Vagina (tissue), 2 donors: ENCODE measurements at regions not wholly inside any gene's neighbourhood (a gene's known extent, or its start where the extent isn't known, plus 50 kb on each side); places are given as distances from the start of the nearest gene placed in this dataset.

ENCODE experiments used
- DNase-seq, 2 donors: peaks; one replicate each; pipeline ENCODE4 v3.0.0-alpha.2; 2017; ENCODE audit errors: extremely low spot score in 2 of 2
- H3K27ac ChIP-seq: fragments of 200-600 bp; sonication (generic); one replicate; pipeline ENCODE4 v1.5.1; 2019
- H3K27me3 ChIP-seq: fragments of 200-600 bp; sonication (generic); one replicate; pipeline ENCODE4 v1.5.1; 2019
- H3K36me3 ChIP-seq, 2 donors: fragments of 200-600 bp; sonication (generic); one replicate each; pipeline ENCODE4 v1.5.1; 2017 to 2019
- H3K4me1 ChIP-seq: fragments of 200-600 bp; sonication (generic); one replicate; pipeline ENCODE4 v1.5.1; 2019
- H3K4me3 ChIP-seq, 2 donors: fragments of 200-600 bp; sonication (generic); 1 replicate in 1 of 2; 2 replicates in 1 of 2; pipeline ENCODE4 v1.5.1; 2016 to 2019
- H3K9me3 ChIP-seq: fragments of 200-600 bp; sonication (generic); one replicate; pipeline ENCODE4 v1.5.1; 2019
- CTCF ChIP-seq, 3 experiments: fragments of 450-650 bp in 2 of 3; fragments of 200-600 bp in 1 of 3; sonication (generic) in 1 of 3; IDR thresholded peaks; one replicate each; pipeline ENCODE4 v1.5.1; 2017 to 2019; ENCODE audit warnings: antibody characterized with exemption in 3 of 3, mild to moderate bottlenecking in 2 of 3, moderate library complexity in 2 of 3
- POLR2A ChIP-seq, 2 donors: fragments of 450-650 bp; IDR thresholded peaks; one replicate each; pipeline ENCODE4 v1.6.1; 2017; ENCODE audit warnings: antibody characterized with exemption in 2 of 2, mild to moderate bottlenecking in 2 of 2, moderate library complexity in 2 of 2
- POLR2AphosphoS5 ChIP-seq, 2 donors: sonication (generic); formaldehyde crosslinking; IDR thresholded peaks; one replicate each; pipeline ENCODE4 v1.9.0; 2017; ENCODE audit warnings: antibody characterized with exemption in 2 of 2, mild to moderate bottlenecking in 2 of 2, low read depth in 1 of 2; ENCODE audit not compliant: insufficient read depth in 1 of 2
- intact Hi-C: fragments of 100-400 bp; cut with DNase I; formaldehyde crosslinking; loops from one replicate; pipeline ENCODE4 v1.15.1; 2023

- no peak overlapping the region for H3K27ac ChIP-seq
These were observed 84.2 kb upstream of the PCSK1 start for GRCh38 chr5:96517295-96517694.

GRCh38 chr5:96520345-96520744, 87.3 kb upstream of the PCSK1 start:
- no peak for TF ChIP-seq CTCF (IDR thresholded peaks at IDR 0.05)
- intact Hi-C loops = no loop called here
- Histone ChIP-seq H3K4me1 (peaks cover 8% of the 10 kb centered on the region), H3K27me3 (no peaks in the 10 kb centered on the region), H3K9me3 (no peaks in the 10 kb centered on the region), H3K36me3 (no peaks in the 10 kb centered on the region), H3K4me3 (no peak overlapping the region), H3K27ac (no peak overlapping the region)
- no peak for DNase-seq

More at GRCh38 chr5:96517295-96517694, 84.2 kb upstream of the PCSK1 start:
- no peak for DNase-seq
- Histone ChIP-seq H3K4me1 (peaks cover 8% of the 10 kb centered on the region), H3K27me3 (no peaks in the 10 kb centered on the region), H3K36me3 (no peaks in the 10 kb centered on the region), H3K4me3 (no peak overlapping the region), H3K9me3 (no peaks in the 10 kb centered on the region)
- intact Hi-C loops = no loop called here
- TF ChIP-seq POLR2AphosphoS5 (IDR thresholded peaks at IDR 0.05; ENCODE audit: insufficient read depth in 1 of 2, low read depth in 1 of 2) (no peak), CTCF (IDR thresholded peaks at IDR 0.05) (no peak), POLR2A (IDR thresholded peaks at IDR 0.05) (no peak)

DNA sequence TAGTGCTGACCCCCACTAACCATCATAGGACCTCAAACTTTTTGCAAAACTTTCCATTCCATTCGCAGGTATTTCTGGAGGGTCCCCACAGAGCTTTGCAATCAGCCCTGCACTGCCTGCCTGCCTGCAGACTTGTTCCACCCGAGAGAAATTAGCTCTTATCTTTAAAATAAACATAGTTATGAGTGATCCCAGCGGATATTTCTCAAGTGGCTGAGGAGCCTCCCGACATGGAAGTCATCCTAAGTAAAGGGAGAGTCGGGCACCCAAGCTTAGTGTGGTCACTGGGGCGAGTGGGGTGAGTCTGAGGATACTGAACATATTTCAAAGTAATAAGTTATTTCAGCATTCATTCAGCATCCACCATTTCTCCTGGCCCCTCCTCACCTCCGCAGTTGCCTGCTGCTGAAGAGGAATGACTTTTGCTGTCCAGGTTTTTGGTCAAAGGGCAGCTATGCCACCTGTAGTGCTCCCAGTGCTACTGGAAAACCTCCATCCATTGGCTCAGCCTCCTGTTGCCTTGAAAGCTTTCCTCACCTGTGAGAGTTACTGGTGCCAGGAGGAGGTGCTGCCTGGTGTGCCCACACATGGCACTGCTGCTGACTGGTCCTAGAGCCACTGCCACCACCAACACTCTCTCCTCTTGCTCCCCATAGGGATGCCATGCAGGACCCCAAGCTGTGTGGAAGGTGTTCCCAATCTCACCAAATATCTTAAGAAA, 89.7 kb upstream of the PCSK1 start:
- DNase-seq = no peak
- Histone ChIP-seq H3K9me3 (no peaks in the 10 kb centered on the region), H3K36me3 (no peaks in the 10 kb centered on the region), H3K4me3 (no peak overlapping the region), H3K27me3 (no peaks in the 10 kb centered on the region), H3K4me1 (peaks cover under 1% of the 10 kb centered on the region), H3K27ac (no peak overlapping the region)
- intact Hi-C loops = no loop called here
- TF ChIP-seq POLR2AphosphoS5 (IDR thresholded peaks at IDR 0.05; ENCODE audit: insufficient read depth in 1 of 2, low read depth in 1 of 2) = no peak
- no peak for TF ChIP-seq CTCF (IDR thresholded peaks at IDR 0.05)

DNA sequence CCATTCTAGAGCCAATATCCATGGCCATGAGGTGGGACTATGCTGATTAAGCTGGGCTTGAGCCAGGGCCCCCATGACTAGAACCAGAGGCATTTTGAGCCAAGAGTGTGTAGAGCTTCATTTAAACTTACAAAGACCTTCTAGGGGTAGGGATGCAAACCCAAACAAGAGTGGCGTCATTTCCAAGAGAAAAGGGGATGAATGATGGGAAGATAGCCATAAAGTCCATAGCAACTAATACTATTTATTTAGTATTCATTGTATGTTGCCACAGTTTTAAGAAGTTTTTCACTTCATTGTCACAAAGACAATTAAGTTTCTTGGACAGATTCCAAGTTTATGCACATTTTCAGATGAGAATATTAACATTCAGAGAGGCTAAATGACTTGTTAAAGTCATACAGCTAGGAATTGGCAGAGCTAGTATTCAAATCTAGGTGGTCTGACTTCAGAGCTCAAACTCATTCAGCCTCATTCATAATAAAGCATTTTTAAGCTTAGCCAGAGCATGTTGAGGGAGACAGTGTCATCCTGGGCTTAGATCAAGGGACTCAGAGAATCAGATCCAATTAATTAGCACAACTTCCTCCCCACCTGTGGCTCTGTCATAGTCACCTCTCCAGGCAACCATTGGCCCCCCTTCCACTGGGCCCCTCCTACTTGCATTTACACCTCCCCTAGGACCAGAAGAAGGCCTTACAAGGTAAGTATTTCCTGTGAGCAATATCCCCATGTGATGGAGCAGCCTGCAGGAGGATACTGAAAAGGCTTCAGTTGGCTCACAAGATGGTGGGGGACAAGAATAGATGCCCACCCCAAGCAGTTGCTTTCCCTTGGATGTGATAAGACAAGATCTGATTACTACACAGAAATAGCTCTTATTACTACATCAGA, 95.0 kb upstream of the PCSK1 start:
- no peak overlapping the region for H3K4me3 ChIP-seq
- no peak for DNase-seq
- no peaks in the 10 kb centered on the region for H3K4me1 ChIP-seq
- no peaks in the 10 kb centered on the region for H3K9me3 ChIP-seq
- intact Hi-C loops = no loop called here
- H3K27ac ChIP-seq = no peak overlapping the region
- TF ChIP-seq POLR2AphosphoS5 (IDR thresholded peaks at IDR 0.05; ENCODE audit: insufficient read depth in 1 of 2, low read depth in 1 of 2) (no peak), CTCF (IDR thresholded peaks at IDR 0.05) (no peak), POLR2A (IDR thresholded peaks at IDR 0.05) (no peak)
- no peaks in the 10 kb centered on the region for H3K27me3 ChIP-seq
- H3K36me3 ChIP-seq = no peaks in the 10 kb centered on the region
